GM21423 (cell line): ENCODE measurements at regions not wholly inside any gene's neighbourhood (a gene's known extent, or its start where the extent isn't known, plus 50 kb on each side); places are given as distances from the start of the nearest gene placed in this dataset.
A peak's percentile ranks its signal among the peaks of the same experiment; 100 is the strongest.

Experiments used
- ATAC-seq: cut with Tn5 transposase; IDR thresholded peaks from one replicate; pipeline ENCODE4 v1.9.1; 2021; ENCODE audit warnings: mild to moderate bottlenecking, moderate library complexity; ENCODE audit not compliant: unreplicated experiment

DNA sequence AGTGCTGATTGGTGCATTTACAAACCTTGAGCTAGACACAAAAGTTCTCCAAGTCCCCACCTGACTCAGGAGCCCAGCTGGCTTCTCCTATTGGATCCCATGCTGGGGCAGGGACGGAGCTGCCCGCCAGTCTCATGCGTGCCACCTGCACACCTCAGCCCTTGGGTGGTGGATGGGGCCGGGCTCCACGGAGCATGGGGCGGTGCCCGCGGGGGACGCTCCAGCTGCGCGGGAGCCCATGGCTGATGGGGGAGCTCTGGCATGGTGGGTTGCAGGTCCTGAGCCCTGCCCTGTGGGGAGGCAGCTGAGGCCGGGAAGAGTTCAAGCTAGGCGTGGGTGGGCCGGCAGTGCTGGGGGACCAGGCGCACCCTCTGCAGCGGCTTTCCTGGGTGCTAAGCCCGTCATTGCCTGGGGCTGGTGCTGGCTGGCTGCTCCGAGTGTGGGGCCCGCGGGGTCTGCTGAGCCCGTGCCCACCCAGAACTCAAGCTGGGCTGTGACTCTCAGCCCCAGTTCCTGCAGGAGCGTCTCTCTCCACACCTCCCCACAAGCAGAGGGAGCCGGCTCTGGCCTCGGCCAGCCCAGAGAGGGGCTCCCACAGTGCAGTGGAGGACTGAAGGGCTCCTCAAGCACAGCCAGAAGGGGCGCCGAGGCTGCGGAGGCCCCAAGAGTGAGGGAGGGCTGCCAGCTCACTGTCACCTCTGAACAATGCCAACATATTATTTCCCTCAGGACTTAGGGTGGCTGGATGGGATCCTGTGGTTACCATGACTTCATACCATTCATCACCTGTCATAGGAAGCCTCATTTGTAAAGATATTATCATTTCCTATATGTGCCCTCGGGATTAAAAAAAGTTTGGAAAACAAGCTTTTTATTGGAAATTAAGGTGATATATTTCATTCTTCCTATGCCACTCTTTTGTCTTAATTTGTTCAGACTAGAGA is 688.7 kb downstream of the ETS1 start:
- no peak for ATAC-seq

DNA sequence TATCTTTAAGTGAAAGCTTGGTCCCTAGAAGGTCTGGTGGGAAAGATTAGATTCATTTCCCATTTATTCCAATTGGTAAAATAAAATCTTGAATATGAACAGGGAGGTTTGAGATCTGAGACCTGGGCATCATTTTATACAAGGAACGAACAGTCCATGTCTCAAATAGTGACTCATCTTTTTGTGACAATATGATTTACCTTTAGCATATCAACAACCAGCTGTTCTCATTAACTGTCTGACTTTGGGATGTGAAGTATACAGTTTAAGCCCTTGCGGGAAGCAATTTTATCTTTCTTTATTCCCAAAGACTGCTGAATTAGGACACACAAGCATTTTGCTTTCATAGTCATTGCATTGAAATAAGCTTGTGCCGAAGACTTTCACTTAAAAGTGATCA is 691.6 kb downstream of the ETS1 start:
- no peak for ATAC-seq

DNA sequence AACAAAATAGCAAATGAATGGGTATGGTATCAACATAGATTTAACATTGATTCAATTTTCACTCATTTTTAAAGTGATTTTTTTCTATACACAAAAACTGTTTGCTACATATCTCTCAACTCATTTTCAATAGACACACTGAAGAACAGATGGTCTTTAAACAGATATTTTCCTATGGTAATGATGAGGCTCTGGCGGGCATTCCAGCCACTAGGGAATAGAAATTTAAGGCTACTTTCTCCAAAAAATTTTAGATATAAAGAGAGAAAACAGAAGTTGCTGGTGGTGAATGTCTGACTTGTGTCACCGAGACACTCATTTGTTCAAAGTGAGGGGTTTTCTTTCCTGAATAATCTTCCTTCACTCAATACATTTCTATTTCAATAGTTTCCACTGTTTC is 693.0 kb downstream of the ETS1 start:
- ATAC-seq: no peak

DNA sequence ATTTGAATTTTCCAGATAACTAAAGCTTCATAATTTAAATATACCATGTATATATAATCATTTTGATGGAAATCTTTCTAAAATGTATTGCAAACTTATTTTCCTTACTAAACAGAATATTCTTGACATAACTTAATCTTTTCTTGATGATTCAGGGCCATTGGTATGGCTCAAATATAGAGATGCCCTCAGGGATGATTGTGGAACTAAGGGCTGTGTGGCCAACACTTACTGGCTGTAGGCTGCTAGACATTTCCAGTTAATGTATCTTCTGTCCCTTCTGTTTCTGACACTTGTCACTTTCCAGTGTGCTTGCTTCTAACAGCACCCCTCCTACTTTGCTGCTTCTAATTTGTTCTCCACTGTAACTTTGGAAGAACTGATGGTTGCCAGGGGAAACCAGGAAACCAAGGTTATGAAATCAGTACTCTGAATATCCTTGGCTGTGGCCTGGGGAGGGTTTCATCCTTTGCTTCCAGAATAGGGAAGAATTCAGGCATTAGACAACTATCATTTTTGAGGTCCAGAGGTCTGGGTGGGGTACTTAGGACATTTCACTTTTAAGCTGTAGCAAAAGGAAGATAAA is 697.2 kb downstream of the ETS1 start:
- no peak for ATAC-seq

DNA sequence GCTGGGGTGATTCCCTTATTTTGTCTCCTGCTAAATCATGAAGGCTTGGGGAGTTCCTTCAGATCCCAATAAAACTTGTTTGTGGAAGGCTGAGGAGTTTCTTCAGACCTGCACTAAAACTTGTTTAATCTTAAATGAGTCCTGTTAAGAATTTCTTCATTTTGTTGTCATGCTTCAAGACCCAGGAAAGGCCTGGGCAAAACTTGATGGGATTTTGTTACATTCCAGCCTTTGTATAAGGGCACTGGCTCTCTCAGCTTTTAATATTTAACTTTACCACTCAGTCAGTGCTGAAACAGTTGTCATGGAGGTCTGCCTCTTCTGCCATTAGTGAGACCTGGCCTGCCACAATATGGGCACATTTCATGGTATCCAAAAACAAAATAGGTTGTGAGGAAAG is 699.0 kb downstream of the ETS1 start:
- ATAC-seq: no peak

DNA sequence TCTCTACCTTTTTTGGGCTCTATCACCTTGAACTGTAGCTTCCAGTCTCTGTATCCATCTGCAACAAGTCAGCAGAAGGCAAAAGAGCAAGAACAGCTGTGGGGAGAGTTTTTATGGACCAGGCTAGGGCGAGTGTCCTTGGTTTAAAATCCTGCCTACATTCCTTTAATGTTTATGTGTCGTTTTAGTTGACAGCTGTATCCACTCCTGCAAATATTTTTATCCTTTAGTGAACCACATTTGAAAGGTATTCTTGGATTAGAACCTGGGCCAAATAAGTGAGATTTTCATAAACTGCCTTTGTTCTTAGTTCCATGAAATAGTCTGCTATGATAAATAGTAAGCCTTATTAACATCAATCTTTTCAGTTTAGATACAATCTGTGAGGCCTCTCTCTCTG is 712.2 kb downstream of the ETS1 start:
- no peak for ATAC-seq

DNA sequence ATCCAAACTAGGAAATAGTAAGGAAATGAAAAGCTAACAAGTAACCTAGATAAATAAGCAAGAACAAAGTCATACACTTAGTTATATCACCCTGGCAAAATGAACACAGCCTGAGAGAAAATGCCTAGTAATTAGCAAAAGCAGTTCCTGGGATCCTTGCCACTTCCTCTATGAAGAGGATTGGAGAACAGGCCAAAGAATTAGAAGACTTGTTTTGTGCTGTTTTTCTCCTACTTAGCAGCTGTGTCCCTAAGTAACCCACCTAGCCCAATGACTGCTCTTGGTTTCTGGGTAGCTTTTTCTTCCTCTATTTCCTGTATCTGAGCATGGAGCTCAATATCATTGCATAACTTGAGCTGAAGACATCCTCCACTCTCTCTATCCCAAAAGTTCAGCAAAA is 713.9 kb downstream of the ETS1 start:
- no peak for ATAC-seq

DNA sequence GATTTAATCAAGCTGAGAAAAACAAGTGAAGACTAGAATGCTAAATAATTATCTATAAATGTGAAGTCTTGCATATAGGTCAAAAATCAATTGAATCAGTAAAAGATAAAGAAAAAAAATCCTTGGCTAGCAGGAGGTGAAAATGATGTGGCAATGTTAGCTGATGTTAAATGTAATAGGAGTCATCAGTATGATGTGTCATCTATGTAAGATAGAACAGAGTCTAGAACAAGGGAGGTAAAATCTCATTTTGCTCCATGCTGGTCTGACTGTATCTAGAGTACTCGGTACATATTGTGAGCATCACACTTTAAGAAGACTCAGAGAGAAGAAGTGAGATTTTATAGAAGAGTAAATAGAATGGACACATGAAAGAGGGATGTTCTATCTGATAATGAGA is 721.2 kb downstream of the ETS1 start:
- ATAC-seq: no peak

DNA sequence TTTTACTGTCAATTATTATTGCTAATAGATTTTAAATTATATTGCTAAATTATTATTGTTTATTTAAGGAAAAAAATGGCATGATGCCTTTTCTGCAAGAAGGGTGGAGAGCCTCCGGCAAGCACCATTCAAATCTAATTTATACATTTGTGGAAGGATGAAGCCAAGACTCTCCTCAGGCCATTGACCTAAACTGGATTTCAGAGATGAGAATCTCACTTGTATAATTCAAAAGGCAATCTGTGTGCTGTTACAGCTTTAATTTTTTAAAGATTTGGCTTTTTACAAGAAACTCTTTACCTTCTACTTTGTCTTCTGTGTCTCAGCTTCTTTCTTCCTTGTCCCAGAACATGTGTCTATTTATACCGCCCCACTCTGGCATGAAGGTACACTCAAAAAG is 722.5 kb downstream of the ETS1 start:
- no peak for ATAC-seq

DNA sequence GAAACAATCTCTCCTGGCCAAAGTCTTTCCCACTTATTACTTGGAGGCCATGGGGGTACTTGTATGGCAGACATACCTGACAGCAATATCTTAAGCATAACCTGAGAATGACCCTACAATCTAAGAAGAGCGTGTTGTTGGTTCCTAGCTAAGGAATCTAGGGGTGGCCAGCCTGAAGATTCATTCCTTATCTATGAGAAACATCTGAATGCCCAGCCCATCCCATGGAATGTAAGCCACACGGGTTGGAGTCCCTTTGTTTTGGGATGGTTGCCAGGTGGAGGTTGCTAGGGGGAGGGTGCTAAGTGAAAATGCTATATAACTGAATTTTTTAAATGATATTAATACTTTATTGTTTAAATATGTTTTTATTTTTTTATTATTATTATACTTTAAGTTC is 725.0 kb downstream of the ETS1 start:
- no peak for ATAC-seq

DNA sequence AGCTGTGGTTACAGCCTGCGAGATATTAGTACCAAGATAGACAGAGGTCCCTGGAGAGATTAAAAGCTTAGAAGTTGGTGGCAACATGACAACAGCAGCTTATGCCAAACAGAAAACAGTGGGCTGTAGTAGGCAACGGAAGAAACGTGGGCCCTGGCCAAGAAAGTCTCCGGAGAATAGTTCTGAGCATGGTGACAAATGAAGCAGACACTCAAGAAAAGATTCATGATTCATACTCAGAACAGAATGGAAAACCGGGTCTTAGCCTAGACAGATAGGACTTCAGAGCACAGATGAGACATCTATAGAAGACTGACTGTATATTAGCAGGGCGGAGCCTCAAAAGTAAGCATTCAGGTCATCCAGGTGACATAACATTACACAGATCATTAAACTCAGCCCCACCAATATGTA is 727.4 kb downstream of the ETS1 start:
- no peak for ATAC-seq

DNA sequence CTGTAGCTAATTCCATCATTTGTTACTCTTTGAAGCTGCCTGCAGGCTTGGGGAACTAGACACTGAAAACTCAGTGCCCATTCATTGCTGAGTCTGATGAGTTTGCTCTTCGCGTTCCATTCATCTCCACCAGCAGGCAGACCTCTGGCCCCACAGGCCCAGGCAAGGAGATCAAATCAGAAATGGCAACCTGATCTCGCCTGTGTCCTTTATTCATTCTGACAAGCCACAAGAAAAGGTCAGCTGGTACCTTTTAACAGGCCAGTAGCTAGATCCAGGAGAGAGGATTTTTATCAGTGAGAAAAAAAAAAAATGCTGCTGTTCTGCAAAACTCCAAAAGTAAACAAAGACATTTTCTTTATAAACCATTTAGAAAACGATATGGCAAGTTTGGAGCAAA is 742.5 kb downstream of the ETS1 start:
- no peak for ATAC-seq

DNA sequence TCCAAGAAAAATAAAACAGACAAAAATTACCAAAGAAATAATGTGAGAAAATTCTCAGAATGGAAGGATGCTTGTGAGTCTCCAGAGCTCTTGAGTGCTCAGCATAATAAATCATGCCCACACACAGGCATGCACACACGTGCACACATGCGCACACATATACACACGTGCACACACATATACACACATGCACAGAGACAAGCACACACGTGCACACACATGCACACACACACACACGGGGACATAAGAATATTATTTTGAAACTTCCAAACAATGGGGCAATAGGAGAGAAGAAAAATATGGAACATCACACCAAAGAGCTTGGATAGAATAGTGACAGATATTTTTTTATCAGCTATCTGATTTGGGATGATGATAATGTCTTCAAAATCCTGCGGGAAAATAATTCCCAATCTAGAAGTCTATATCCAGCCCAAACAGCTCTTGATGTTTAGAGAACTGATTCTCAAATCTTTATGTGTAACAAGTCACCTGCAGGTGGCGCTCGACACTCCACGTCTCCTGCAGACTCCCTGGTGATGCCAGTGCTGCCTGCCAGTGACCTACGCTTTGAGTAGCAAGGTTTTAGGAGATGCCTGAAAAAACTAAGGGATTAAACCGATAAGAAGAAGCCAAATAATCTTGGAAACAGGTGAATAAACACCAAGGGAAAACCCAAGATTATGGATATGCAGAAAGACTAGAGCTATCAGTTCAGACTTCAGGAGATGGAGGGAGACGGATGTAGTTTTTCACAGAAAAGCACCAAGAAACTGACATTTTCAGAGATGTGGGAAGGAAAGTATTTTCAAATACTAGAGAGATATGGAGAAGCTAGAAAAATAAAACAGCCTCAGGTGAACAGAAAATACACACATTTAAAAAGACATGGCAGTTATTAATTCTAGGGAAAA is 743.6 kb downstream of the ETS1 start:
- peak; percentile 52 for ATAC-seq

DNA sequence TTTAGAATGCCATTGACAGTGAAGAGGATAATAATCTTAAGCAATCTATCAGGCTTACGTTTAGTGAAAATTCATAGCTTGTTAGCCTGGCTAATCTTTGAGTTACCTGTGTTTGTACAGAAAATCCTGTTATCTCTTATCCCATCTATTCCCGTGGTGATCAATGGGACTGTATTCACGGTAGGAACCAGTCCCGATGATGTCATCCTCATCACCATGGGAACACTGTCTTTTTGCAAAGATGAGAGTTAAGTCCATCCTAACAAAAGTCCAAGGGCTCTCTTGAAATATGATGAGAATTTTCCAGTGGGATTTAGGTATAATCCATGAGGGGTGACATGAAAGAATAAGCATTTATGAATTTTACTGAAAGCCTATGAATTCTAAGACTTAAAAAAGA is 762.2 kb downstream of the ETS1 start:
- no peak for ATAC-seq

DNA sequence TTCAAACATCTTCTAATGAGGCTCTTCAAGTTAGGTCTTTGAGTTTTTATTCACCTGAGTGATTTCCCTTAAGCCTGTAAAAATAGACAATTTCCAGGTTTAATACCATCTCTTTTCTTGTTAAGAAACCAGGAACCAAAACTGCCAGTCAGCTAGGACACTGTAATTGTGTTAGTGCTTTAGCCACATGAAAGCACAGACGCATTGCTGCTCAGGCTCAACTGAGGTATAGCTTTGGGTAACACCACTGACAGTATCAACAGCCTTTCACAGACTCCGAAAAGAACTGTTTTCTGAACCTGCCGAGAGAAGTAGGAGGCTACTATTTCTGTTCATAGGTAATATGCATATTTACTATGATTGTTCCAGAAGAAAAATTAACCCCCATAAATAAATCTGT is 768.7 kb downstream of the ETS1 start:
- no peak for ATAC-seq

DNA sequence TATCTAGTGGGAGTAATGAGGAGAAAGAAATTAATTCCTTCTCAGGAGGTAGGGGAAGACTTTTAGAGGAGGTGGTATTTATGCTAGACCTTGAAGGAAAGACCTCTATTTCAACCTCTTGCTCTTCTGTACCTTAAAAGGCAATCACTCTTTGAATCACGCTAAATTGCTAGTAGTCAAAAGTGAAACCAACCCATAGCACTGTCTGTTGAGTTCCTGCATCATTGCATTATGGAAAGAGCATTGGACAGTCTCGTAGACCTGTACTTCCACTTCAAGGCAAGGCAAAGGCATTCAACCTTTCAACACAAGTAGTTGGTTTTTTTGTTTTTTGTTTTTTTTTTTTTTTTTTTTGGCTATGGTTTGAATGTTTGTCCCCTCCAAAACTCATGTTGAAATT is 770.4 kb downstream of the ETS1 start:
- no peak for ATAC-seq

DNA sequence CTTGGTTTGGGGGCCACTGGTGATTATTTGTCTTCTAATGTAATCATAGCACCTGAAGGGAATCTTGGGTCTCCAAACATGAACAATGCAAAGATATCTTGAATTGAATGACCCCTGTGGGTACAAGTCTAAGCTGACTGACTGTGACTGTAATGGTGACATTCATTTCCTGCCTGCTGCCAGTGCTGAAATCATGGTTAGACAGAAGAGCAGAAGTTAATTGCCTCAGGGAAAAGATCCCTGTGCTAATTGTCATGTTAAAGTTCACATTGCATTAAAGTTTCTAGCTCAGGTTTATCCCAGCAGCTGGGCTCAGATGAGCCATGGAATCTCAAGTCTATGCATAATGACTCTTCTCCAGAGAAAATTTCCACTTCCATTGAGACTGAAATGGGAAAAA is 772.0 kb downstream of the ETS1 start:
- no peak for ATAC-seq

DNA sequence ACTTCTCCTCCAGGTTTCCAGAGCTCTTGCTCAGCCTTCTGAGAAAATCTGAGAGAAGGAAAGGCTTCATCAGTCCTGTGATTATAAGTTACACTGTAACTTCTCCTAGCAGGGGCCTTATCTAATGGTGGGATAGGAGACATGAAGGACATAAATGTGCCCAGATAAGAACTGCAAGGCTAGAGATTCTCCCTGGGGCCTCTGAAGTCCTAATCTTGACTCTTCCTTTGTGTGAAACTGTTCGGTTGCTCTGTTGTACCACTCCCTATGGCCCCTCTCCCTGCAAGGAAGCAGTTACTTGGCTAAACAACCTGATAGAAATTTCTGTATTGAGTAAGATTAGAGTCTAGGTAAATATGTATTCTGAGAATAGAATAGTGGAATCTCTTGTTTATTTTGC is 780.9 kb downstream of the ETS1 start:
- no peak for ATAC-seq

DNA sequence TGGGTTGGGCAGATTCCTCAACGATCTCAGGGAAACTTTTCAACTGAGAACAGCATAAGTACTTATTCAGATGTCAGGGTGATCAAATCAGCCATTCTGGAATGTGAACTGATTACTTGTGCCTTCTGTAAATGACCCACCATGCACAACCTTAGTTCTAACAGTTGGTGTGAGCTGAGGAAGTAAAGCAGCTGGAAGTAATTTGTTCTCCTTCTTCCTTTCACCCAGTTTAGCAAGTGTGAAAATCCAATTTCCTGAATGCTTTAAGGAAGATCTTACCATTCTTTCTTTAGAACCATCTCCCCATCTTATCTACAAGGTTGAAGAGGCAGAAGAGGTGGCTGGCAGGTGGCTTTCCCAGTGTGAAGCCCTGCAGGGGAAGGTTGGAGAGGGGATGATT is 781.6 kb downstream of the ETS1 start:
- ATAC-seq: no peak

DNA sequence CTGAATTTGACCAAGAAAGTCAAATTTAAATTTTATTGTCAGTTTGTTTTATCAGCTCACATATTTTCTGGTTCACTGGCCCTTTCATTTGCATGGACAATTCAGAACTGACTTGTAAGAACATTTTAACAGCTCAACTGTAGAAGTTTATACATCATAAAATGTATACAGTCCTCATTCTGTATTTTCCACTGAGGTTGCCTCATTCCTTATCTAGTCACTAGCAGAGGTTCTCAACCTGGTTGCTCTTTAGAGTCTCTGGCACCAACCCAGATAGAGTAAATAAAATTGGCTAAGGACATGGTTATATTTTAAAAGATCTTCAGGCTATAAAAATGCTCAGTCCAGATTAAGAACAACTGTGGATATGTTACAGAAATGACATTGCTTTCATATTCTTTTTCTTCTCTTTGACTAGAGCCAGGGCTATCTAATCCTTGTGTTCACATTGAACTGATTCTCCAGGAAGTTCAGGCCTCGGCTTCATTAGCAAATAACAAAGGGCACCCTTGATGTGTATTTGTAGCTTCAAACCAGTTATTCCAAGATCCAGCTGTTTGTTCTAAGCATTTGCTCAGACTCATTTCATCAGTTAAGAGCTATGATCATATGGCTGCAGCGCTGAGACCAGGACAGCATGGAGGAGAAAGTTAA is 782.5 kb downstream of the ETS1 start:
- ATAC-seq: no peak

DNA sequence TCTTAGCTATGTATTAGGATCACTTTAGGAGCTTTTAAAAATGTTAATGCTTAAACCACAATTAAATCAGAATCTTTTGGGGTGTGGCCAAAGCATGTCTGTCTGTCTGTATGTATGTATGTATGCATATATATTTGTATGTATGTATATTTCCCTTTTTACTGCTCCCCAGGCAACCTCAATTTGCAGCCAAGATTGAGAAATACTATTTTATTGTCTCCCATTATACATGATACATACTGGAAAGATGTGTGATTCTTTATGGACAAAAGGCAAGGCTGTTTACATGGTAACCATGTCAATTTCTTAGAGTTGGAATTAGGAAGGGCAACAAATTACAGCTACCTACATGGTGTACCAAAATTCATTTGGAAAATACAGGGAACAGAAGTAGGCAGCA is 783.6 kb downstream of the ETS1 start:
- ATAC-seq: no peak
